Astrocyte of the cerebellum (primary cell): ENCODE measurements at regions not wholly inside any gene's neighbourhood (a gene's known extent, or its start where the extent isn't known, plus 50 kb on each side); places are given as distances from the start of the nearest gene placed in this dataset.

ENCODE experiments used
- DNase-seq: peaks from one replicate; pipeline ENCODE4 v3.0.0-alpha.2; 2011; ENCODE audit warnings: low read depth
- H3K4me3 ChIP-seq: 2 replicates; pipeline ENCODE4 v1.5.1; 2011; ENCODE audit warnings: mild to moderate bottlenecking, low read depth, low read length, moderate library complexity
- CTCF ChIP-seq: IDR thresholded peaks from 2 replicates; pipeline ENCODE4 v1.5.1; 2012; ENCODE audit warnings: low read length, low read depth, moderate library complexity, mild to moderate bottlenecking; ENCODE audit errors: missing control alignments
- in situ Hi-C: cut with HindIII; loops from 2 replicates; pipeline ENCODE4 v1.10.0; 2017; ENCODE audit warnings: low sequenced_read_pairs

- no peak overlapping the region for H3K4me3 ChIP-seq
- in situ Hi-C loops, result no loop called here
- no peak for TF ChIP-seq CTCF
- no peak for DNase-seq
Measured at GRCh38 chr16:87096746-87097333, 220.4 kb downstream of the C16orf95 start.

GRCh38 chr16:87098361-87098760 lies 218.8 kb downstream of the C16orf95 start:
- H3K4me3 ChIP-seq, result no peak overlapping the region
- DNase-seq, result no peak
- no peak for TF ChIP-seq CTCF
- in situ Hi-C loops, result no loop called here

GRCh38 chr16:87098976-87099720 lies 218.0 kb downstream of the C16orf95 start:
- H3K4me3 ChIP-seq, result no peak overlapping the region
- no peak for TF ChIP-seq CTCF
- in situ Hi-C loops, result no loop called here
- no peak for DNase-seq

- TF ChIP-seq CTCF, result no peak
- no peak overlapping the region for H3K4me3 ChIP-seq
- DNase-seq, result no peak
- in situ Hi-C loops, result no loop called here
Measured at GRCh38 chr16:87100306-87101058, 216.7 kb downstream of the C16orf95 start.

GRCh38 chr16:87101903-87102302 lies 215.3 kb downstream of the C16orf95 start:
- TF ChIP-seq CTCF, result no peak
- no peak for DNase-seq
- H3K4me3 ChIP-seq, result no peak overlapping the region
- in situ Hi-C loops, result no loop called here

- in situ Hi-C loops, result no loop called here
- H3K4me3 ChIP-seq, result no peak overlapping the region
- no peak for DNase-seq
- TF ChIP-seq CTCF, result no peak
Measured at GRCh38 chr16:87107201-87107600, 210.0 kb downstream of the C16orf95 start.
